IMR-90 (cell line): ENCODE measurements at regions not wholly inside any gene's neighbourhood (a gene's known extent, or its start where the extent isn't known, plus 50 kb on each side); places are given as distances from the start of the nearest gene placed in this dataset.

Experiments
- ATAC-seq: fragments of 200-7000 bp; cut with Tn5 transposase; 2 replicates; pipeline ENCODE4 v1.9.1; 2020; ENCODE audit warnings: low read depth, mild to moderate bottlenecking, moderate library complexity
- BruUV-seq: library from RNA; stranded (reverse); fragments of 400-500 nt; replicated peaks from 2 replicates; lab custom pipeline; 2021; lab: Mats Ljungman, UMichigan
- CTCF ChIA-PET: fragments of 300-600 bp; formaldehyde crosslinking; extraction: SDS; loops from one replicate; lab custom pipeline; 2021; ENCODE audit warnings: antibody characterized with exemption; lab: Yijun Ruan, JAX
- POLR2A ChIA-PET: fragments of 300-600 bp; sonication (Branson Sonifier 250); formaldehyde crosslinking; loops from one replicate; lab custom pipeline; 2022; ENCODE audit warnings: antibody characterized with exemption; ENCODE audit not compliant: unreplicated experiment; lab: Charles Lee
- DNase-seq: peaks from one replicate; pipeline ENCODE4 v3.0.0; 2013
- H2AFZ ChIP-seq: replicated peaks from 2 replicates; pipeline ENCODE3; 2013; ENCODE audit warnings: low read length, mild to moderate bottlenecking; ENCODE audit not compliant: poor library complexity
- H2AK5ac ChIP-seq: 2 replicates; pipeline ENCODE4 v1.6.1; 2013; ENCODE audit warnings: low read depth, low read length, inconsistent platforms
- H2AK9ac ChIP-seq: replicated peaks from 2 replicates; pipeline ENCODE3; 2013; ENCODE audit warnings: mild to moderate bottlenecking, low read depth, low read length, moderate library complexity; ENCODE audit not compliant: poor library complexity
- H2BK120ac ChIP-seq: 2 replicates; pipeline ENCODE4 v1.6.1; 2013; ENCODE audit warnings: low read depth, low read length, inconsistent platforms
- H2BK15ac ChIP-seq: 3 replicates; pipeline ENCODE4 v1.6.1; 2013; ENCODE audit warnings: low read depth, low read length, inconsistent platforms
- H2BK20ac ChIP-seq: 2 replicates; pipeline ENCODE4 v1.6.1; 2013; ENCODE audit warnings: low read depth, mild to moderate bottlenecking, inconsistent platforms, low read length, moderate library complexity
- H2BK5ac ChIP-seq: 2 replicates; pipeline ENCODE4 v1.6.1; 2013; ENCODE audit warnings: mild to moderate bottlenecking, low read depth, low read length, inconsistent platforms; ENCODE audit not compliant: poor library complexity, severe bottlenecking
- H3K14ac ChIP-seq: replicated peaks from 2 replicates; pipeline ENCODE4 v1.6.1; 2013; ENCODE audit warnings: low read depth, low read length, inconsistent platforms
- H3K18ac ChIP-seq: 2 replicates; pipeline ENCODE4 v1.6.1; 2013; ENCODE audit warnings: low read depth, low read length, control low read depth
- H3K23ac ChIP-seq: 2 replicates; pipeline ENCODE4 v1.6.1; 2013; ENCODE audit warnings: low read depth, low read length, inconsistent platforms
- H3K27ac ChIP-seq: 2 replicates; pipeline ENCODE4 v1.5.1; 2013; ENCODE audit warnings: mild to moderate bottlenecking, control low read depth, low read length; ENCODE audit not compliant: insufficient read depth
- H3K27me3 ChIP-seq: 2 replicates; pipeline ENCODE4 v1.6.1; 2013; ENCODE audit warnings: low read length; ENCODE audit not compliant: control insufficient read depth, insufficient read depth
- H3K36me3 ChIP-seq: 2 replicates; pipeline ENCODE4 v1.6.1; 2013; ENCODE audit warnings: low read length, mixed read lengths; ENCODE audit not compliant: control insufficient read depth, insufficient read depth
- H3K4ac ChIP-seq: 2 replicates; pipeline ENCODE4 v1.6.1; 2013; ENCODE audit warnings: low read depth, low read length, inconsistent platforms
- H3K4me1 ChIP-seq: 2 replicates; pipeline ENCODE4 v1.6.1; 2013; ENCODE audit warnings: low read length, mixed read lengths; ENCODE audit not compliant: control insufficient read depth, insufficient read depth
- H3K4me2 ChIP-seq: 2 replicates; pipeline ENCODE4 v1.6.1; 2013; ENCODE audit warnings: low read depth, mild to moderate bottlenecking, control low read depth, low read length, moderate library complexity
- H3K4me3 ChIP-seq: 2 replicates; pipeline ENCODE4 v1.5.1; 2013; ENCODE audit warnings: low read depth, mild to moderate bottlenecking, control low read depth, low read length, moderate library complexity; ENCODE audit not compliant: insufficient read depth
- H3K56ac ChIP-seq: 2 replicates; pipeline ENCODE4 v1.6.1; 2013; ENCODE audit warnings: low read length, inconsistent platforms; ENCODE audit not compliant: insufficient read depth; ENCODE audit errors: extremely low read depth
- H3K79me1 ChIP-seq, 2 experiments: 2 replicates each; pipeline ENCODE4 v1.6.1; 2013; ENCODE audit warnings: low read length in 2 of 2, inconsistent platforms in 1 of 2, low read depth in 1 of 2
- H3K9ac ChIP-seq: 2 replicates; pipeline ENCODE4 v1.6.1; 2013; ENCODE audit warnings: low read depth, low read length, control low read depth
- H3K9me1 ChIP-seq: 2 replicates; pipeline ENCODE4 v1.6.1; 2013; ENCODE audit warnings: low read length, inconsistent platforms; ENCODE audit not compliant: insufficient read depth
- H3K9me3 ChIP-seq: 2 replicates; pipeline ENCODE4 v1.6.1; 2013; ENCODE audit warnings: low read length; ENCODE audit not compliant: control insufficient read depth, insufficient read depth
- H4K20me1 ChIP-seq: 2 replicates; pipeline ENCODE4 v1.6.1; 2013; ENCODE audit warnings: low read length, inconsistent platforms; ENCODE audit not compliant: insufficient read depth
- H4K5ac ChIP-seq: 2 replicates; pipeline ENCODE4 v1.6.1; 2013; ENCODE audit warnings: mild to moderate bottlenecking, low read depth, low read length, control low read depth
- H4K8ac ChIP-seq, 2 experiments: 2 replicates each; pipeline ENCODE4 v1.6.1; 2013; ENCODE audit warnings: low read depth in 2 of 2, low read length in 2 of 2, control low read depth in 1 of 2, inconsistent platforms in 1 of 2
- H4K91ac ChIP-seq: 2 replicates; pipeline ENCODE4 v1.6.1; 2013; ENCODE audit warnings: low read depth, low read length, inconsistent platforms; ENCODE audit not compliant: insufficient read depth
- RFX5 ChIP-seq: IDR thresholded peaks from 2 replicates; pipeline ENCODE4 v1.8.0; 2012; ENCODE audit warnings: low read depth, mild to moderate bottlenecking, low read length, moderate library complexity
- WGBS, 2 experiments: methylation state at CpG; one replicate each; pipeline versions ENCODE4 v1.1.5 to v1.1.7; 2013; ENCODE audit warnings: missing lambda C conversion rate in 2 of 2; ENCODE audit not compliant: insufficient read length in 1 of 2; ENCODE audit errors: extremely low coverage in 2 of 2; 5-methylcytosine and 5-hydroxymethylcytosine counted together
- dilution Hi-C: fragments of 300-500 bp; cut with HindIII; formaldehyde crosslinking; loops from one replicate; pipeline ENCODE4 v1.14.3; 2018; ENCODE audit warnings: low sequenced_read_pairs; ENCODE audit not compliant: unreplicated experiment
- in situ Hi-C: fragments of 300-500 bp; cut with MboI; formaldehyde crosslinking; loops from 3 replicates; pipeline ENCODE4 v1.14.3; 2019; ENCODE audit warnings: low sequenced_read_pairs, inconsistent platforms, mixed read lengths
- intact Hi-C: fragments of 100-400 bp; cut with micrococcal nuclease; formaldehyde crosslinking; loops from 2 replicates; pipeline ENCODE4 v1.10.0; 2022

DNA sequence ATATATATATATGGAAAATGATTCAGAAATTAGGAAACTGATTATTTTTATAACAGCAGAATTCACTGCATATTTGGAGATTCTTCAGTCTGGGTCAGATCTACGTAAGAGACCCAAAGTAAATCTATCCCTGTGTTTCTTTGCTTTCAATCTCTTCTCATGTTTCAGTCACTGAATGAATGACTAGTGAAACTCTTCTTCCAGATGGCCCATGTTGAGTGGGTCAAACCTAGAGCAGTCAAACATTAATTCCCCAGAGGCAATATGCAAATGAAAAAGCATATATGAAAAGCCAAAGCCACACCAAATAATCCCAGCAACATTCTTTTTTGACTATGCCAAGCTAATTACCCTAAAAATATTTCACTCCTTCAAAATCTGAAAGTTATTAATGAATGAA is 317.3 kb downstream of the RBM43 start:
- H3K4me3 ChIP-seq: no peak overlapping the region
- BruUV-seq: no TSS peak
- H3K18ac ChIP-seq: no peak overlapping the region
- no peaks in the 10 kb centered on the region; the same call in 1 of the 2 replicates for H3K4me1 ChIP-seq
- DNase-seq (no peak), ATAC-seq (no peak)
- no peak overlapping the region for H3K4ac ChIP-seq
- H3K79me1 ChIP-seq: no peaks in the 10 kb centered on the region
- no peaks in the 10 kb centered on the region for H4K20me1 ChIP-seq
- no peak overlapping the region for H3K23ac ChIP-seq
- no peaks in the 10 kb centered on the region for H3K9me1 ChIP-seq
- H2BK120ac ChIP-seq: no peak overlapping the region
- no peak overlapping the region for H2BK5ac ChIP-seq
- no peak overlapping the region for H3K9ac ChIP-seq
- H2BK15ac ChIP-seq: no peak overlapping the region
- no peak overlapping the region for H4K5ac ChIP-seq
- no peaks in the 10 kb centered on the region for H3K9me3 ChIP-seq
- WGBS, 2 experiments: no CpG with 5 or more reads among the region's 1 CpG
- no peak overlapping the region for H2AFZ ChIP-seq
- ChIA-PET CTCF (no interaction called here), POLR2A (no interaction called here)
- dilution Hi-C loops (no loop called here), intact Hi-C loops (no loop called here), in situ Hi-C loops (no loop called here)
- no peaks in the 10 kb centered on the region for H3K36me3 ChIP-seq
- H3K14ac ChIP-seq: no peak overlapping the region
- H4K91ac ChIP-seq: no peak overlapping the region
- no peak for TF ChIP-seq RFX5
- no peak overlapping the region for H2AK9ac ChIP-seq
- no peak overlapping the region for H3K56ac ChIP-seq
- no peaks in the 10 kb centered on the region for H3K27me3 ChIP-seq
- H2AK5ac ChIP-seq: no peak overlapping the region
- H4K8ac ChIP-seq: no peak overlapping the region
- no peak overlapping the region for H3K27ac ChIP-seq
- no peak overlapping the region for H3K4me2 ChIP-seq
- no peak overlapping the region for H2BK20ac ChIP-seq
